ENCODE measurements at regions not wholly inside any gene's neighbourhood (a gene's known extent, or its start where the extent isn't known, plus 50 kb on each side); places are given as distances from the start of the nearest gene placed in this dataset.

- FAIRE-seq, result no peak
- POLR2A ChIA-PET, result no interaction called here
- H2AFZ ChIP-seq (ENCODE audit: low read depth, low read length), result no peak overlapping the region
- no peak for DNase-seq (ENCODE audit: low read depth, low spot score)
- CTCF ChIA-PET, result interaction anchor here (0.9 to 1.5 kb wide), 3 partner anchors 53 to 73 kb away, joined by 3 to 7 read pairs (median 3); no protein-coding TSS in a partner anchor
- no peaks in the 10 kb centered on the region for H3K36me3 ChIP-seq (ENCODE audit: control insufficient read depth in 2 of 2, extremely low read depth in 1 of 2, insufficient read depth in 2 of 2, low read length in 2 of 2)
- no peaks in the 10 kb centered on the region for H3K27me3 ChIP-seq (ENCODE audit: control insufficient read depth in 2 of 2, insufficient read depth in 2 of 2, low read length in 2 of 2)
- no peaks in the 10 kb centered on the region for H3K4me1 ChIP-seq (ENCODE audit: control insufficient read depth, extremely low read depth, insufficient read depth, low read length)
- no peak overlapping the region for H3K4me3 ChIP-seq (replicated peaks in 1 of 3; ENCODE audit: insufficient read depth in 1 of 3, low read depth in 1 of 3, low read length in 3 of 3)
- no peak overlapping the region for H3K4me2 ChIP-seq (ENCODE audit: insufficient read depth, low read length)
- BruUV-seq (replicated peaks), result no TSS peak
- H3K79me2 ChIP-seq (ENCODE audit: control insufficient read depth, insufficient read depth, low read length), result no peaks in the 10 kb centered on the region
- H3K9me1 ChIP-seq (replicated peaks; ENCODE audit: control insufficient read depth, extremely low read depth, insufficient read depth, low read length), result no peaks in the 10 kb centered on the region
- no peaks in the 10 kb centered on the region for H4K20me1 ChIP-seq (replicated peaks; ENCODE audit: control insufficient read depth, extremely low read depth, insufficient read depth, low read length)
- intact Hi-C loops (cut with micrococcal nuclease) (no loop called here), dilution Hi-C loops (cut with MboI; ENCODE audit: extremely low pct_ligation_motif_present, low sequenced_read_pairs) (no loop called here)
- H3K27ac ChIP-seq (ENCODE audit: insufficient read depth, low read depth, low read length), result no peak overlapping the region
- no peaks in the 10 kb centered on the region for H3K9me3 ChIP-seq (replicated peaks; ENCODE audit: control insufficient read depth, insufficient read depth, low read length)
- no peak overlapping the region for H3K9ac ChIP-seq (replicated peaks; ENCODE audit: extremely low read depth, insufficient read depth, low read length)
- TF ChIP-seq, protein P1, sequence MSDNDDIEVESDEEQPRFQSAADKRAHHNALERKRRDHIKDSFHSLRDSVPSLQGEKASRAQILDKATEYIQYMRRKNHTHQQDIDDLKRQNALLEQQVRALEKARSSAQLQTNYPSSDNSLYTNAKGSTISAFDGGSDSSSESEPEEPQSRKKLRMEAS (IDR thresholded peaks at IDR 0.05; ENCODE audit: insufficient read depth, insufficient read length), result no peak
- TF ChIP-seq FOS (IDR thresholded peaks at IDR 0.05; ENCODE audit: borderline replicate concordance, insufficient read depth, low read length) (no peak), POLR2AphosphoS5 (IDR thresholded peaks at IDR 0.05; ENCODE audit: insufficient read depth, low read depth, low read length) (no peak), EZH2 (IDR thresholded peaks at IDR 0.05; ENCODE audit: borderline replicate concordance, low read depth, low read length, severe bottlenecking) (no peak), GATA2 (IDR thresholded peaks at IDR 0.05; ENCODE audit: insufficient read depth, insufficient read length, low read depth, low read length) (no peak), JUN (IDR thresholded peaks at IDR 0.05; ENCODE audit: borderline replicate concordance, insufficient read depth, insufficient read length, low read depth) (no peak), POLR2A (IDR thresholded peaks at IDR 0.05; ENCODE audit: low read depth, low read length) (no peak), MYC (IDR thresholded peaks at IDR 0.05; ENCODE audit: low read depth, low read length) (no peak)
- TF ChIP-seq, protein P2, sequence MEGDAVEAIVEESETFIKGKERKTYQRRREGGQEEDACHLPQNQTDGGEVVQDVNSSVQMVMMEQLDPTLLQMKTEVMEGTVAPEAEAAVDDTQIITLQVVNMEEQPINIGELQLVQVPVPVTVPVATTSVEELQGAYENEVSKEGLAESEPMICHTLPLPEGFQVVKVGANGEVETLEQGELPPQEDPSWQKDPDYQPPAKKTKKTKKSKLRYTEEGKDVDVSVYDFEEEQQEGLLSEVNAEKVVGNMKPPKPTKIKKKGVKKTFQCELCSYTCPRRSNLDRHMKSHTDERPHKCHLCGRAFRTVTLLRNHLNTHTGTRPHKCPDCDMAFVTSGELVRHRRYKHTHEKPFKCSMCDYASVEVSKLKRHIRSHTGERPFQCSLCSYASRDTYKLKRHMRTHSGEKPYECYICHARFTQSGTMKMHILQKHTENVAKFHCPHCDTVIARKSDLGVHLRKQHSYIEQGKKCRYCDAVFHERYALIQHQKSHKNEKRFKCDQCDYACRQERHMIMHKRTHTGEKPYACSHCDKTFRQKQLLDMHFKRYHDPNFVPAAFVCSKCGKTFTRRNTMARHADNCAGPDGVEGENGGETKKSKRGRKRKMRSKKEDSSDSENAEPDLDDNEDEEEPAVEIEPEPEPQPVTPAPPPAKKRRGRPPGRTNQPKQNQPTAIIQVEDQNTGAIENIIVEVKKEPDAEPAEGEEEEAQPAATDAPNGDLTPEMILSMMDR (IDR thresholded peaks at IDR 0.05; ENCODE audit: extremely low read depth in 1 of 2, insufficient read depth in 1 of 2, low read depth in 1 of 2, low read length in 2 of 2), result no peak
These were observed 62.2 kb upstream of the NAV2 start for GRCh38 chr11:19650467-19650866.

Measured in endothelial cell of umbilical vein (primary cell).